ENCODE measurements at regions not wholly inside any gene's neighbourhood (a gene's known extent, or its start where the extent isn't known, plus 50 kb on each side); places are given as distances from the start of the nearest gene placed in this dataset.
"Not testable (repeated sequence)": the region's sequence is repeated elsewhere in the genome, so short reads cannot be mapped to it uniquely, and the experiment has no call there.

DNA sequence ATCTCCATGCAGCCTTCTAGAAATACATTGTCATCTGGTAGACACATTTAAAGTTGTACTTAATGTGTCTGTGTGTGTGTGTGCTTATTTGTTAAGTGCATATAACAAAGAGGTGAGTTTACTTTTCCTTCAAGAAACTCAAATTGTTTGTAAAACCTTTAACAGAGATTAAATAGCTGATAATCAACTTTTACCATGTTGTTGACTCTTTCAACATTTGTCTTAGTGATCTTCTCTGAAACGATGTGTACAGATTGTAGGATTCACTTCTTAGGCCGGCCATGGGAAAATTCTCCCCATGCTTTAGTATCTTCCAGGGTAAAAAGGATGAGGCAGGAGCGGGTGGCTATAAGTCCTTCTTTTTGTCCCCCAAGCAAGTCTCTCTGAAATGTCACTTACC, 292.9 kb upstream of the MAF start:
- H3K4me1 ChIP-seq (ENCODE audit: insufficient read depth, low read length): no peaks in the 10 kb centered on the region
- H3K27me3 ChIP-seq (ENCODE audit: control insufficient read depth in 1 of 2, insufficient read depth in 2 of 2, low read length in 2 of 2): no peaks in the 10 kb centered on the region
- H3K27ac ChIP-seq (ENCODE audit: low read depth, low read length): no peak overlapping the region
- no peaks in the 10 kb centered on the region for H3K36me3 ChIP-seq (ENCODE audit: insufficient read depth, low read length)
- no peaks in the 10 kb centered on the region for H3K9me3 ChIP-seq (ENCODE audit: low read length)
- no peak overlapping the region for H3K4me3 ChIP-seq (ENCODE audit: low read depth in 1 of 2, low read length in 2 of 2)
- H3K9ac ChIP-seq (ENCODE audit: low read length): no peak overlapping the region

DNA sequence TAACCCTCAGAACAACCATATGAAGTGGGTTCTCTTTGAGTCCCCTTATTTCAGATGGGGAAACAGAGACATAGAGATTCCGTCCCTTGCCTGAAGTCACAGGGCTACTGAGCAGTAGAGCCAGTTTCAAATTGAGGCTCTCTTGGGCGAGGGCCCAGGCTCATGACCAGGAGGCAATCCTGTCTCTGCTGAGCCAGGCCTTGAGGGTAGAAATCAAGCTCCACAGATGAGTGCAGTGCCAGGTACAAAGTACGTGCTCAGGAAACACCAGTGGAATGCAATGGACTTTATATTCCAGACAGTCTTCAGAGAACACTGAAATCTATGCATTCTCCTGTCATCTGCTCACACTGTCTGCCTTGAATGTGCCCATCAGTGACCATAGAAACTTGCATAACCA, 291.7 kb upstream of the MAF start:
- H3K36me3 ChIP-seq (ENCODE audit: insufficient read depth, low read length): no peaks in the 10 kb centered on the region

DNA sequence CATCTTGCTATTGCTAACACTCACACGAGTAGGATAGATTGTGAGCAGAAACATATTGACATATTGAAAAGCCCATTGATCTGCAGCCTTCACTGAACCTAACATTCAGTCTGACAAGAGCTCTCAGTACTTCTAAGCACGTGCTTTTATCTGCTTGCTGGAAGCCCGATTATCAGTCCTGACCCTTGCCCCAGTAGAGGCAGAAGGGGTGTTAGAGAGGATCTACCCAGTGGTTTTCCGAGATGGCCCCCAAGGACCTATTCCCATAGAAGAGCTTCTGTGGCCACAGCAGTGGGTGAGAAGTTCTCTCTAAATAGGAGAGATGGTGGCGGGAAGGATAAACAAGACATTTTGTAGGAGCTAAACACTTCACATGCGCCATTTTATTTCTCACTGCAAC, 290.9 kb upstream of the MAF start:
- Histone ChIP-seq H3K9me3 (ENCODE audit: low read length) (no peaks in the 10 kb centered on the region), H3K36me3 (ENCODE audit: insufficient read depth, low read length) (no peaks in the 10 kb centered on the region), H3K27me3 (ENCODE audit: control insufficient read depth in 1 of 2, insufficient read depth in 2 of 2, low read length in 2 of 2) (no peaks in the 10 kb centered on the region), H3K4me1 (ENCODE audit: insufficient read depth, low read length) (no peaks in the 10 kb centered on the region), H3K27ac (ENCODE audit: low read depth, low read length) (no peak overlapping the region), H3K9ac (ENCODE audit: low read length) (no peak overlapping the region), H3K4me3 (ENCODE audit: low read depth in 1 of 2, low read length in 2 of 2) (no peak overlapping the region)

More for the DNA sequence above, 291.7 kb upstream of the MAF start:
- Histone ChIP-seq H3K9ac (ENCODE audit: low read length) (no peak overlapping the region), H3K27ac (ENCODE audit: low read depth, low read length) (no peak overlapping the region), H3K27me3 (ENCODE audit: control insufficient read depth in 1 of 2, insufficient read depth in 2 of 2, low read length in 2 of 2) (no peaks in the 10 kb centered on the region), H3K9me3 (ENCODE audit: low read length) (no peaks in the 10 kb centered on the region), H3K4me3 (ENCODE audit: low read depth in 1 of 2, low read length in 2 of 2) (no peak overlapping the region), H3K4me1 (ENCODE audit: insufficient read depth, low read length) (no peaks in the 10 kb centered on the region)

DNA sequence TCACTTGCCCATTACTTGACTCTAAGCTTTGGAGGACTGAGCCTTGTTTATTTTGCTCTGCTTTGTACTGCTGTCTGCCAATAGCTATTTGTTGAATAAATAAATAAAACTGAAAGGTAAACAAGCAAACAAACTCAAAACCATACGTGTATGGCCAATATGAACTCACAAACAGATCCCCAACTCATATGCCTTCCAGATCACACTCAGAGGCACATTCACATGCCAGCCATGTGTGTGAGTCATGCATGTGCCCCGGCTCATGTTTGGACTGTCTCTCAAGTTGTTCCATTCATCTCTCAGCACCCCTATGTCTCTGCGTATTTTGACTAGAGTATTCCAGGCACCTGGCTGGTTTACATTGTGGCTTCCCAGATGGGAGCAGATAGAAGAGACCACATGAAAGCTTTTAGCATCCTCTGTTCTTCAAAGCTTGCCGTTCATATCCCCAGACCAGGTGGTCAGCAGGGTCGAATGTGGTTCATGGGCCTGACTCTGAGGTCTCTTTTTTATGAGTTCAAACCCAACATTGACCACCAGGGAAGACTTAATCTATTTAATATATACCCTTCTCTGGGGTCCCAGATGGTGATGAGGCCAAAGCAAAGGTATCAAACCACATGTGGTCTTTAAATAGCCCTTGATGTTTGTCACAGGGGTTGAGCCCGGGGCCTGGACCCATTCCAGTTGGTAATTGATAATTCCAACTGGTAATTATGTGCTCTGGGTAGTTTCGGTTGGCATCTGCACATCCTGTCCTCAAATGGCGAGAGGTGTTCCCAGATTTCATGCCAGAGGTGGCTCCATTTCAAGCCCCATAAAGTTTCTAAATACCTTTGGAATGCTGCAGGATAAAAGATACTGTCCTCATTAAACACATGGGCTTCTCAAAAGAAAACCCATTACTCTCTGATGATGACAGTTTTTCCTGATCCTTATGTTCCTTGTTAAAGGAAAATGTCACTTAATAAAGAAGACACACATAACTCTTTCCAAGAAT, 287.3 kb upstream of the MAF start:
- H3K9ac ChIP-seq (ENCODE audit: low read length): no peak overlapping the region
- no peak overlapping the region for H3K4me3 ChIP-seq (ENCODE audit: low read depth in 1 of 2, low read length in 2 of 2)
- H3K36me3 ChIP-seq (ENCODE audit: insufficient read depth, low read length): no peaks in the 10 kb centered on the region
- no peak overlapping the region for H3K27ac ChIP-seq (ENCODE audit: low read depth, low read length)
- no peaks in the 10 kb centered on the region for H3K4me1 ChIP-seq (ENCODE audit: insufficient read depth, low read length)
- no peaks in the 10 kb centered on the region for H3K27me3 ChIP-seq (ENCODE audit: control insufficient read depth in 1 of 2, insufficient read depth in 2 of 2, low read length in 2 of 2)
- no peaks in the 10 kb centered on the region for H3K9me3 ChIP-seq (ENCODE audit: low read length)

DNA sequence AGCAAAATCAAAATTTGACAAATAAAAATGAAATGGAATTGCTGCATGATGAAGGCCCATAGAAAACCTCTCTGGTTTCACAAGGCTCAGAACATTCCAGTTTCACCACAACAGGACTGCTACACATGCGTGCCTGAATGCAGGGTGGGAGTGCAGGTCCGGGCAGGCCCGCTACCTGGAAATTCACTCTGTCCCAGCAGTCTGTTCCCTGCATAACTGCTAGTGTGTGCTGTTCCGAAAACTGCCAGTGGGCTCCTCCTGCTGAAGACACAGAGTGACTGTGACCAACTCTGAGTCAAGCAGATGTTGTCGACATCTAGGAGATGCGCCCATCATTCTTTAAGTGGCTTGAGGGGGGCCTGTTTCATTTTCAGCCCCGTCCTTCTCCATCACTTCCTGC, 284.8 kb upstream of the MAF start:
- H3K9me3 ChIP-seq (ENCODE audit: low read length): no peaks in the 10 kb centered on the region
- no peak overlapping the region for H3K4me3 ChIP-seq (ENCODE audit: low read depth in 1 of 2, low read length in 2 of 2)
- H3K36me3 ChIP-seq (ENCODE audit: insufficient read depth, low read length): no peaks in the 10 kb centered on the region
- no peaks in the 10 kb centered on the region for H3K27me3 ChIP-seq (ENCODE audit: control insufficient read depth in 1 of 2, insufficient read depth in 2 of 2, low read length in 2 of 2)
- no peaks in the 10 kb centered on the region for H3K4me1 ChIP-seq (ENCODE audit: insufficient read depth, low read length)
- H3K9ac ChIP-seq (ENCODE audit: low read length): no peak overlapping the region
- no peak overlapping the region for H3K27ac ChIP-seq (ENCODE audit: low read depth, low read length)

DNA sequence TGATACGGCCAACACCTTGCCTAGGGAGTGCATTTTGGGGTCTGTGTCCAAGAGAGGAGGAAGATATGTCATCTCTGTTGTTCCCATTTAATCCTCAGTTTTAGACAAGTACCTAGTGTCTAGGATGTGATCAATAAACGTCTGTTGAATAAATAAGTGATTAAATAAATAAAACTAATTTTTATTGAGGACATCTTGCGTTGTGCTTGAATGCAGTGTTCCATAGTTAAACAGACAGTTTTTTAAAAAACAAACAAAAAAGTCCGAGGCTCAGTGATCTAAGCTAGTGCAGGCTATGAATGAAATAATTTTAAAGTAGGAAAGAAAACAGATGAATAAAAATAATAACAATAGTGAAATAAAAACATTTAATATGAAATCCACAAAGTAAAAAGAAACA, 283.0 kb upstream of the MAF start:
- no peak overlapping the region for H3K9ac ChIP-seq (ENCODE audit: low read length)
- no peaks in the 10 kb centered on the region for H3K27me3 ChIP-seq (ENCODE audit: control insufficient read depth in 1 of 2, insufficient read depth in 2 of 2, low read length in 2 of 2)
- H3K4me3 ChIP-seq (ENCODE audit: low read depth in 1 of 2, low read length in 2 of 2): no peak overlapping the region
- H3K27ac ChIP-seq (ENCODE audit: low read depth, low read length): no peak overlapping the region
- no peaks in the 10 kb centered on the region for H3K4me1 ChIP-seq (ENCODE audit: insufficient read depth, low read length)
- no peaks in the 10 kb centered on the region for H3K36me3 ChIP-seq (ENCODE audit: insufficient read depth, low read length)
- no peaks in the 10 kb centered on the region for H3K9me3 ChIP-seq (ENCODE audit: low read length)

DNA sequence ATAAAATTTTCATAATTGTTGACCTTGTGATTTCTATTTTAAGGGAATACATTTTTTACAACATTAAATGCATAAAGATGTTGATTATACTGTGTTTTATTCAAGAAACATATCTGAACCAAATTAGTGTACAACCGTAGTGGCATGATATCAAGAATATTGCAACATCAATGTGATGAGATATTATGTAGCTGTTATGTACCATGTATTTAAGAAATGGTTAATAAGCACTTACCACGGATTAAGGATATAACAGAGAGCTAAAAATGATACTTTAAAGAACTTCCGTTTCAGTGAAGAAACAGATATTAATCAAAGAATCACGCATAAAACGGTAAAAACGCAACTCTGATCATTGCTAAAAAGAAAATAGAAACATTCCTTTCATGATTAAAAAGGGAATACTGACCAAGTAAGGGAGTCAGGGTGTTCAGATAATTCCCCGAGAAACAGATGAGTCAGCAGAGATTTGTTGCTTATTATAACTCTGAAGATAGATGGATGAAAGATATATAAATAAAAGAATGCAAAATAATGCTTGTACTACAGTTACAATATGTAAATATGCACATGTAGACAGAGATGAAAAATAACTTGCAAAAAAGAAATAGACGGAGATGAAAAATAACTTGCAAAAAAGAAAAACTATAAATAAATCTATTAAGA, 281.9 kb upstream of the MAF start:
- Histone ChIP-seq H3K4me1 (ENCODE audit: insufficient read depth, low read length) (no peaks in the 10 kb centered on the region), H3K9ac (ENCODE audit: low read length) (no peak overlapping the region), H3K9me3 (ENCODE audit: low read length) (no peaks in the 10 kb centered on the region), H3K27ac (ENCODE audit: low read depth, low read length) (no peak overlapping the region), H3K36me3 (ENCODE audit: insufficient read depth, low read length) (no peaks in the 10 kb centered on the region), H3K27me3 (ENCODE audit: control insufficient read depth in 1 of 2, insufficient read depth in 2 of 2, low read length in 2 of 2) (no peaks in the 10 kb centered on the region), H3K4me3 (ENCODE audit: low read depth in 1 of 2, low read length in 2 of 2) (no peak overlapping the region)

DNA sequence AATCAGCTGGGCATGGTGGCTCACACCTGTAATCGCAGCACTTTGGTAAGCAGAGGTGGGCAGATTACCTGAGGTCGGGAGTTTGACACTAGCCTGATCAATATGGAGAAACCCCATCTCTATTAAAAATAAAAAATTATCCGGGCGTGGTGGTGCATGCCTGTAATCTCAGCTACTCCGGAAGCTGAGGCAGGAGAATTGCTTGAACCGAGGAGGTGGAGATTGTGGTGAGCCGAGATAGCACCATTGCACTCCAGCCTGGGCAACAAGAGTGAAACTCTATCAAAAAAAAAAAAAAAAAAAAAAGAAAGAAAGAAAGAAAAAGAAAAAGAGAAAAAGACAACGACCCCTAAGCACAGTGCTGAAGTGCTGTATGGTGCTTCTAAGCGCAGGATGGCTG, 280.6 kb upstream of the MAF start:
- not testable (repeated sequence) for H3K27me3 ChIP-seq (ENCODE audit: control insufficient read depth in 1 of 2, insufficient read depth in 2 of 2, low read length in 2 of 2); H3K9me3 ChIP-seq (ENCODE audit: low read length); H3K27ac ChIP-seq (ENCODE audit: low read depth, low read length); H3K4me1 ChIP-seq (ENCODE audit: insufficient read depth, low read length); H3K4me3 ChIP-seq (ENCODE audit: low read depth in 1 of 2, low read length in 2 of 2); H3K36me3 ChIP-seq (ENCODE audit: insufficient read depth, low read length); H3K9ac ChIP-seq (ENCODE audit: low read length)

DNA sequence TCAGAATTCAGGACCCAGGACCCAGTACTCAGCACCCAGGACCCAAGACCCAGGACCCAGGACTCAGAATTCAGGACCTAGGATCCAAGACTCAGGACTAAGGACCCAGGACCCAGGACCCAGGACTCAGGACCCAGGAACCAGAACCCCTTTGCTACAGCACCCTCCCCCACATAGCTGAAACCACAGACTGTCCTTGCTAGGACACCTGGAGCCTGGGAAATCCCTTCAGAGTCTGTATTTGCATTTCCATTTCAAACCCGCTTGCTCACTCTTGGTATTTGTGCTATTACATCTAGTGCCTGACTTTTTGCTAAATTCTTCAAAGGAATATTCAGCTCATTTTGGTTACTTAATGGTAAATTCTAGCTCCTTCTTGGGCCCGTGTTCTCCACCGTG, 275.8 kb upstream of the MAF start:
- no peak overlapping the region for H3K9ac ChIP-seq (ENCODE audit: low read length)

DNA sequence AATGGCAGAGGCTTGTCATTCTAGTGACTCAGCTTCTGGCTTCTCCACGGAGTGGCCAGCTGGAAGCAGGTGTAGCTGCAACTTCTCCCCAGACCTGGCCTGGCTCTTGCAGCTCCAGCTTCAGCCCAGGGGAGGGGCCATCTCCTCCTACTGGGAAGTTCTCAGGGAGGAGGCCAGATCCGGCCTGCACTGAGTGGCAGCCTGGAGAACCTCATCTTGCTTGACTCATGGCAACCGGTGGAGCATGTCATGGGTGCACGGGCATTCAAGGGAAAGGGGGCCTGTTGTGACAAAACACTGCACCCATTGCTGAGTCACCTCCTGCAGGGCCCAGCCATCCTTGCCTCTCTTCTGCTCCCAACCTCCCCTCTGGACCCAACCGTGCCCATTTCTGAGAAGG, 273.9 kb upstream of the MAF start:
- Histone ChIP-seq H3K4me3 (ENCODE audit: low read depth in 1 of 2, low read length in 2 of 2) (no peak overlapping the region), H3K9me3 (ENCODE audit: low read length) (no peaks in the 10 kb centered on the region), H3K9ac (ENCODE audit: low read length) (no peak overlapping the region), H3K27me3 (ENCODE audit: control insufficient read depth in 1 of 2, insufficient read depth in 2 of 2, low read length in 2 of 2) (no peaks in the 10 kb centered on the region), H3K36me3 (ENCODE audit: insufficient read depth, low read length) (no peaks in the 10 kb centered on the region), H3K4me1 (ENCODE audit: insufficient read depth, low read length) (peaks cover 5% of the 10 kb centered on the region), H3K27ac (ENCODE audit: low read depth, low read length) (no peak overlapping the region)

More for the DNA sequence above, 275.8 kb upstream of the MAF start:
- Histone ChIP-seq H3K9me3 (ENCODE audit: low read length) (no peaks in the 10 kb centered on the region), H3K4me3 (ENCODE audit: low read depth in 1 of 2, low read length in 2 of 2) (no peak overlapping the region), H3K36me3 (ENCODE audit: insufficient read depth, low read length) (no peaks in the 10 kb centered on the region), H3K27ac (ENCODE audit: low read depth, low read length) (no peak overlapping the region), H3K4me1 (ENCODE audit: insufficient read depth, low read length) (peaks cover 5% of the 10 kb centered on the region), H3K27me3 (ENCODE audit: control insufficient read depth in 1 of 2, insufficient read depth in 2 of 2, low read length in 2 of 2) (no peaks in the 10 kb centered on the region)

DNA sequence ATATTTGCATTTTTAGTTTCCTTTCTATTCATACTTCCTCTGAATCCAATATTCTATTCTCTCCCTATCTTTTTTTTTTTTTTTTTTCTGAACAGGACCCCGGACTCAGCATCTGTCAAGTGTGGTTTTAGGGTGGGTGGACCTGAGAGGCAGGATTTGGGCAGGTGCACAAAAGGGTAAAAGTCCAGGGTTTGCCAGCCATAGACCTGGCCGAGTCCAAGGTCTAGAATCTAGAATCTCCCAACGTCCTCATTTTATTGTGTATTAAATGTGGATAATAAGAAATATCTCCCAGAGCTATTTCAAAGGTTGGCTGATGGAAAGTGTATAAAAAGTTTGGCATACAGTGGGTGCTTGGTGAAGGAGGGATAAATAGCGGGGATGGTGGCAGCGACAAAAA, 273.3 kb upstream of the MAF start:
- no peaks in the 10 kb centered on the region for H3K9me3 ChIP-seq (ENCODE audit: low read length)
- no peak overlapping the region for H3K4me3 ChIP-seq (ENCODE audit: low read depth in 1 of 2, low read length in 2 of 2)
- no peak overlapping the region for H3K27ac ChIP-seq (ENCODE audit: low read depth, low read length)
- no peaks in the 10 kb centered on the region for H3K27me3 ChIP-seq (ENCODE audit: control insufficient read depth in 1 of 2, insufficient read depth in 2 of 2, low read length in 2 of 2)
- H3K9ac ChIP-seq (ENCODE audit: low read length): no peak overlapping the region
- peaks cover 5% of the 10 kb centered on the region for H3K4me1 ChIP-seq (ENCODE audit: insufficient read depth, low read length)
- no peaks in the 10 kb centered on the region for H3K36me3 ChIP-seq (ENCODE audit: insufficient read depth, low read length)
